ENCODE measurements at regions not wholly inside any gene's neighbourhood (a gene's known extent, or its start where the extent isn't known, plus 50 kb on each side); places are given as distances from the start of the nearest gene placed in this dataset.

DNA sequence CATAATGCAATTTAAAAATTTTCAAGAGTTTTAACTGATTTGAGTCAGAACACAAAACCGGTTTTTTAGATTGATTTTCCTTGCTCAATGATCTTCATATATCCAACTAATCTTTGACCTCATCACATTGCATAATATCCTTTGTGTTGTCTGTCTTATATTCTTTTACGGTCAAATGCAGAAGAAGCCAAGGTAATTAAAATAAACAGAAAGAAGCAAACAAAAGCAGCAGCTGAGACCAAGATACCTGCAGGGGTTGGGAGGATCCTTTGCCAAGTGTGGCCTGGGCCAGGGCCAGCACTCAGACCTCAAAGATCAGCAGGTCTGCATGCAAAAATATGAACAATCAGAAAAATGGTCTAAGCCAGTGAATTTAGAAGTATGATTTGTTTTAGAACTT lies 428.9 kb upstream of the NETO1 start:
- no peaks in the 10 kb centered on the region for H3K27me3 ChIP-seq (ENCODE audit: low read depth, low read length)
- H2AFZ ChIP-seq (ENCODE audit: low read depth, low read length): no peak overlapping the region
- no peaks in the 10 kb centered on the region for H4K20me1 ChIP-seq (ENCODE audit: insufficient read depth, low read length)
- no peaks in the 10 kb centered on the region for H3K4me1 ChIP-seq (ENCODE audit: low read length)
- no peaks in the 10 kb centered on the region for H3K9me3 ChIP-seq (ENCODE audit: insufficient read depth, low read length)
- no peaks in the 10 kb centered on the region for H3K79me2 ChIP-seq (ENCODE audit: low read length)
- no peak overlapping the region for H3K4me2 ChIP-seq (ENCODE audit: low read length)
- TF ChIP-seq, protein P1, sequence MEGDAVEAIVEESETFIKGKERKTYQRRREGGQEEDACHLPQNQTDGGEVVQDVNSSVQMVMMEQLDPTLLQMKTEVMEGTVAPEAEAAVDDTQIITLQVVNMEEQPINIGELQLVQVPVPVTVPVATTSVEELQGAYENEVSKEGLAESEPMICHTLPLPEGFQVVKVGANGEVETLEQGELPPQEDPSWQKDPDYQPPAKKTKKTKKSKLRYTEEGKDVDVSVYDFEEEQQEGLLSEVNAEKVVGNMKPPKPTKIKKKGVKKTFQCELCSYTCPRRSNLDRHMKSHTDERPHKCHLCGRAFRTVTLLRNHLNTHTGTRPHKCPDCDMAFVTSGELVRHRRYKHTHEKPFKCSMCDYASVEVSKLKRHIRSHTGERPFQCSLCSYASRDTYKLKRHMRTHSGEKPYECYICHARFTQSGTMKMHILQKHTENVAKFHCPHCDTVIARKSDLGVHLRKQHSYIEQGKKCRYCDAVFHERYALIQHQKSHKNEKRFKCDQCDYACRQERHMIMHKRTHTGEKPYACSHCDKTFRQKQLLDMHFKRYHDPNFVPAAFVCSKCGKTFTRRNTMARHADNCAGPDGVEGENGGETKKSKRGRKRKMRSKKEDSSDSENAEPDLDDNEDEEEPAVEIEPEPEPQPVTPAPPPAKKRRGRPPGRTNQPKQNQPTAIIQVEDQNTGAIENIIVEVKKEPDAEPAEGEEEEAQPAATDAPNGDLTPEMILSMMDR (IDR thresholded peaks at IDR 0.05; ENCODE audit: low read depth, low read length): no peak
- TF ChIP-seq EZH2phosphoT487 (IDR thresholded peaks at IDR 0.05; ENCODE audit: low read depth): no peak
- no peaks in the 10 kb centered on the region for H3K36me3 ChIP-seq (replicated peaks; ENCODE audit: low read depth, low read length)
- no peak overlapping the region for H3K4me3 ChIP-seq (ENCODE audit: low read length)
- H3K27ac ChIP-seq (ENCODE audit: low read length): no peak overlapping the region
- H3K9ac ChIP-seq (ENCODE audit: low read length): no peak overlapping the region

DNA sequence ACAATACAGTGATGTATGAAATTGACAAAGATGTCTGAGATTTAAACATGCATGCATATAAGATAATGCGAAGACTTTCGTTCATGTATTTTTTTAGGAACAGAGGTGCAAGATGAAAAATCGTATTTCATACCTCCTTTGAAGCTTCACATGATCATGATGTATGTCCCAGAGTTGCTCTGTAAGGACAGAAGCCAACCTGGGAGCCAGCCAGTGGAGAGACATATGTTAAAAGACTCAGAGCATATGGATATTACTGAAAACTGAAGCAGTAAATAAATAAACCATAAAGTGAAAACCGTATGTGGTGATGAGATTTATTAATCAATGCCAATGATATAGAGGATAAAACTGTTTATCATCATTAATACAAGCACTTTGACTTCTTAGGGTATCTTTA lies 424.4 kb upstream of the NETO1 start:
- H3K4me1 ChIP-seq (ENCODE audit: low read length): no peaks in the 10 kb centered on the region
- H3K27ac ChIP-seq (ENCODE audit: low read length): no peak overlapping the region
- no peak overlapping the region for H3K9ac ChIP-seq (ENCODE audit: low read length)
- no peak for TF ChIP-seq EZH2phosphoT487 (IDR thresholded peaks at IDR 0.05; ENCODE audit: low read depth)
- TF ChIP-seq, protein P1 (IDR thresholded peaks at IDR 0.05; ENCODE audit: low read depth, low read length): no peak
- no peak overlapping the region for H2AFZ ChIP-seq (ENCODE audit: low read depth, low read length)
- H3K4me3 ChIP-seq (ENCODE audit: low read length): no peak overlapping the region
- no peak overlapping the region for H3K4me2 ChIP-seq (ENCODE audit: low read length)
- no peaks in the 10 kb centered on the region for H3K9me3 ChIP-seq (ENCODE audit: insufficient read depth, low read length)
- no peaks in the 10 kb centered on the region for H3K36me3 ChIP-seq (replicated peaks; ENCODE audit: low read depth, low read length)
- no peaks in the 10 kb centered on the region for H3K79me2 ChIP-seq (ENCODE audit: low read length)
- no peaks in the 10 kb centered on the region for H3K27me3 ChIP-seq (ENCODE audit: low read depth, low read length)
- no peaks in the 10 kb centered on the region for H4K20me1 ChIP-seq (ENCODE audit: insufficient read depth, low read length)

DNA sequence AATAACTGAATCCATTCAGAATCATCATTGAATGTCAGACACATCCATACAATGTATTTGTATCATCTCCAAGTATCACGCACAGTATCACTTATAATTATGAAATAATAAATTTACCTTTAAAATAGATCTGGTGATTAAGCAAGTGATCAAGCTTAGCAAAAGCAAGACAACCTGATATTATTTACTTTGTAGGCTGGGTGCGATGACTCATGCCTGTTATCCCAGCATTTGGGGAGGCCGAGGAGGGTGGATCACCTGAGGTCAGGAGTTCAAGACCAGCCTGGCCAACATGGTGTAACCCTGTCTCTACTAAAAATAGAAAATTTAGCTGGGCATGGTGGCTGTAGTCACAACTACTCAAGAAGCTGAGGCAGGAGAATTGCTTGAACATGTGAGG lies 421.0 kb upstream of the NETO1 start:
- Histone ChIP-seq H3K4me2 (ENCODE audit: low read length) (no peak overlapping the region), H3K79me2 (ENCODE audit: low read length) (no peaks in the 10 kb centered on the region), H3K27ac (ENCODE audit: low read length) (no peak overlapping the region), H3K4me1 (ENCODE audit: low read length) (no peaks in the 10 kb centered on the region), H3K36me3 (replicated peaks; ENCODE audit: low read depth, low read length) (no peaks in the 10 kb centered on the region), H3K9ac (ENCODE audit: low read length) (no peak overlapping the region), H3K9me3 (ENCODE audit: insufficient read depth, low read length) (no peaks in the 10 kb centered on the region), H2AFZ (ENCODE audit: low read depth, low read length) (no peak overlapping the region), H4K20me1 (ENCODE audit: insufficient read depth, low read length) (no peaks in the 10 kb centered on the region), H3K27me3 (ENCODE audit: low read depth, low read length) (no peaks in the 10 kb centered on the region), H3K4me3 (ENCODE audit: low read length) (no peak overlapping the region)
- TF ChIP-seq, protein P1 (IDR thresholded peaks at IDR 0.05; ENCODE audit: low read depth, low read length): no peak
- no peak for TF ChIP-seq EZH2phosphoT487 (IDR thresholded peaks at IDR 0.05; ENCODE audit: low read depth)

DNA sequence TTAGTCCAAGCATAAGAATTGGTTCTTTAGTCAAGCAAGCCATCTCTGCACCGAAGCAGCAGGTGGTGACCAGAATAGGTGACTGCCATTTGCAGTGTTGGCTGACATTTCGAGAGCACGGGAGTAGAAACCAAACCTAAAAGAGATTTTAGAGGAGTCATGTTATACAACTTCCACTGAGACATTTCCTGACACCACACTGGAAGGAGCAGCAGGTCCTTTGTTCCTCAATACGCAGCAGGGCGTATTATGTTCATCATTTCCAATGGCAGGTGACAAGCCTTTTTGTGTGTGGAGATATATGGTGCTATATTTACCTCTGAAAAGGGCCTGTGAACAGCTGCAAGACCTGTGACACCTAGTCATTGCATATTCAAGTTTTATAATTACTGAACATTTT lies 418.8 kb upstream of the NETO1 start:
- no peak overlapping the region for H3K27ac ChIP-seq (ENCODE audit: low read length)
- H2AFZ ChIP-seq (ENCODE audit: low read depth, low read length): no peak overlapping the region
- no peaks in the 10 kb centered on the region for H3K9me3 ChIP-seq (ENCODE audit: insufficient read depth, low read length)
- H3K4me2 ChIP-seq (ENCODE audit: low read length): no peak overlapping the region
- no peaks in the 10 kb centered on the region for H3K4me1 ChIP-seq (ENCODE audit: low read length)
- no peak overlapping the region for H3K9ac ChIP-seq (ENCODE audit: low read length)
- H3K4me3 ChIP-seq (ENCODE audit: low read length): no peak overlapping the region
- H4K20me1 ChIP-seq (ENCODE audit: insufficient read depth, low read length): no peaks in the 10 kb centered on the region
- no peaks in the 10 kb centered on the region for H3K79me2 ChIP-seq (ENCODE audit: low read length)
- TF ChIP-seq, protein P1 (IDR thresholded peaks at IDR 0.05; ENCODE audit: low read depth, low read length): no peak
- TF ChIP-seq EZH2phosphoT487 (IDR thresholded peaks at IDR 0.05; ENCODE audit: low read depth): no peak
- H3K27me3 ChIP-seq (ENCODE audit: low read depth, low read length): no peaks in the 10 kb centered on the region
- no peaks in the 10 kb centered on the region for H3K36me3 ChIP-seq (replicated peaks; ENCODE audit: low read depth, low read length)

All from OCI-LY3 (cell line).